Left lung (tissue), 4 donors: ENCODE measurements at regions not wholly inside any gene's neighbourhood (a gene's known extent, or its start where the extent isn't known, plus 50 kb on each side); places are given as distances from the start of the nearest gene placed in this dataset.

ENCODE experiments used
- ATAC-seq: fragments of 200-7000 bp; cut with Tn5 transposase; one replicate; pipeline ENCODE4 v1.9.1; 2020; ENCODE audit warnings: moderate library complexity
- DNase-seq, 4 donors: peaks; one replicate each; pipeline ENCODE4 v3.0.0-alpha.2; 2013 to 2020
- H3K27ac ChIP-seq, 2 donors: fragments of 200-600 bp; sonication (generic) in 1 of 2; one replicate each; pipeline versions ENCODE4 v1.5.0 to v1.8.0; 2020 to 2021
- H3K27me3 ChIP-seq, 2 donors: fragments of 200-600 bp; sonication (generic) in 1 of 2; one replicate each; pipeline versions ENCODE4 v1.5.0 to v1.8.0; 2020 to 2021
- H3K36me3 ChIP-seq, 2 donors: fragments of 200-600 bp; sonication (generic) in 1 of 2; one replicate each; pipeline versions ENCODE4 v1.5.0 to v1.8.0; 2020 to 2021
- H3K4me1 ChIP-seq, 2 donors: fragments of 200-600 bp; one replicate each; pipeline ENCODE4 v1.8.0; 2021
- H3K4me3 ChIP-seq, 2 donors: fragments of 200-600 bp; sonication (generic) in 1 of 2; one replicate each; pipeline versions ENCODE4 v1.5.0 to v1.8.0; 2020 to 2021; ENCODE audit warnings: mild to moderate bottlenecking in 1 of 2
- H3K9me3 ChIP-seq, 2 donors: fragments of 200-600 bp; sonication (generic) in 1 of 2; one replicate each; pipeline versions ENCODE4 v1.5.0 to v1.8.0; 2020 to 2021
- intact Hi-C, 2 donors: fragments of 100-400 bp; cut with DNase I; formaldehyde crosslinking; loops; one replicate each; pipeline versions ENCODE4 v1.11.2 to v1.14.2; 2022
- TF ChIP-seq, protein P1 (sequence below), 2 donors: fragments of 200-600 bp; sonication (generic) in 1 of 2; IDR thresholded peaks; one replicate each; pipeline versions ENCODE4 v1.5.0 to v1.8.0; 2021; ENCODE audit warnings: antibody characterized with exemption in 2 of 2
- donor health status: DM: no; HTN: yes; CAD: no.
- donor health status: DM: no; HTN: no; CAD: no.

DNA sequence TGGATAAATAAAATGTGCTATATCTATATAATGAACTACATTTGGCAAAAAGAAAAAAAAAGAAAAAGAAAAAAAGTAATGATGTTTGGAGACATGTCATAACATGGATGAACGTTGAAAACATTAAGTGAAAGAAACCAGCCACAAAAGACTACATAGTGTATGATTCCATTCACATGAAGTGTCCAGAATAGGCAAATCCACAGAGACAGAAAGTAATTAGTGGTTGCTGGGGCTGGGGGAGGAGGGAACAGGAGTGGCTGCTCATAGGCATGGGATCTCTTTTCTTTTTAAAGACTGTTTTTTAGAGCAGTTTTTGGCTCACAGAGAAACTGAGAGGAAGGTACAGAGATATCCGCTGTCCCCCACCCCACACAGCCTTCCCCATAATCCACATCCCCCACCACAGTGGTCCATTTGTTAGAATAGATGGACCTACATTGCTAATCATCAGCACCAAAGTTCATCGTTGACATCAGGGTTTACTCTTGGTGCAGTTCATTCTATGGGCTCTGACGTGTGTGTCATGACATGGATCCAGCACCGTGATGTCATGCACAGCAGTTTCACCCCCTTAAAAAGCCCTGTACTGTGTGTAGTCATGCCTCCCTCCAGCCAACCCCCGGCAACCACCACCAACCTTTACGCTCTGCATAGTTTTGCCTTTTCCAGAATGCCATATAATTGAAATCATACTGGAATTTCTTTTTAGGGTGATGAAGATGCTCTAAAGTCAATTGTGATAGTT, 240.9 kb upstream of the RREB1 start:
- Histone ChIP-seq H3K4me1 (peaks cover 0 to 36% of the 10 kb centered on the region in 2 donors), H3K9me3 (no peaks in the 10 kb centered on the region), H3K27ac (no peak overlapping the region), H3K36me3 (no peaks in the 10 kb centered on the region), H3K27me3 (no peaks in the 10 kb centered on the region), H3K4me3 (no peak overlapping the region)
- ATAC-seq (no peak), DNase-seq (no peak)
- intact Hi-C loops, result no loop called here
- TF ChIP-seq, protein P1, sequence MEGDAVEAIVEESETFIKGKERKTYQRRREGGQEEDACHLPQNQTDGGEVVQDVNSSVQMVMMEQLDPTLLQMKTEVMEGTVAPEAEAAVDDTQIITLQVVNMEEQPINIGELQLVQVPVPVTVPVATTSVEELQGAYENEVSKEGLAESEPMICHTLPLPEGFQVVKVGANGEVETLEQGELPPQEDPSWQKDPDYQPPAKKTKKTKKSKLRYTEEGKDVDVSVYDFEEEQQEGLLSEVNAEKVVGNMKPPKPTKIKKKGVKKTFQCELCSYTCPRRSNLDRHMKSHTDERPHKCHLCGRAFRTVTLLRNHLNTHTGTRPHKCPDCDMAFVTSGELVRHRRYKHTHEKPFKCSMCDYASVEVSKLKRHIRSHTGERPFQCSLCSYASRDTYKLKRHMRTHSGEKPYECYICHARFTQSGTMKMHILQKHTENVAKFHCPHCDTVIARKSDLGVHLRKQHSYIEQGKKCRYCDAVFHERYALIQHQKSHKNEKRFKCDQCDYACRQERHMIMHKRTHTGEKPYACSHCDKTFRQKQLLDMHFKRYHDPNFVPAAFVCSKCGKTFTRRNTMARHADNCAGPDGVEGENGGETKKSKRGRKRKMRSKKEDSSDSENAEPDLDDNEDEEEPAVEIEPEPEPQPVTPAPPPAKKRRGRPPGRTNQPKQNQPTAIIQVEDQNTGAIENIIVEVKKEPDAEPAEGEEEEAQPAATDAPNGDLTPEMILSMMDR (IDR thresholded peaks at IDR 0.05), result no peak

GRCh38 chr6:6867404-6867799, 240.4 kb upstream of the RREB1 start:
- no peak for DNase-seq
- intact Hi-C loops, result no loop called here
- ATAC-seq, result no peak
- H3K4me1 ChIP-seq, result peaks cover 0 to 41% of the 10 kb centered on the region in 2 donors
- H3K4me3 ChIP-seq, result no peak overlapping the region
- no peaks in the 10 kb centered on the region for H3K27me3 ChIP-seq
- no peaks in the 10 kb centered on the region for H3K36me3 ChIP-seq
- TF ChIP-seq, protein P1 (IDR thresholded peaks at IDR 0.05), result no peak
- H3K9me3 ChIP-seq, result no peaks in the 10 kb centered on the region
- no peak overlapping the region for H3K27ac ChIP-seq

- no peak overlapping the region for H3K4me3 ChIP-seq
- DNase-seq (no peak), ATAC-seq (no peak)
- TF ChIP-seq, protein P1 (IDR thresholded peaks at IDR 0.05), result no peak
- no peak overlapping the region for H3K27ac ChIP-seq
- H3K36me3 ChIP-seq, result no peaks in the 10 kb centered on the region
- no peaks in the 10 kb centered on the region for H3K27me3 ChIP-seq
- no peaks in the 10 kb centered on the region for H3K9me3 ChIP-seq
- intact Hi-C loops, result no loop called here
- peaks cover 0 to 48% of the 10 kb centered on the region in 2 donors for H3K4me1 ChIP-seq
Measured at GRCh38 chr6:6869094-6869493, 238.7 kb upstream of the RREB1 start.

DNA sequence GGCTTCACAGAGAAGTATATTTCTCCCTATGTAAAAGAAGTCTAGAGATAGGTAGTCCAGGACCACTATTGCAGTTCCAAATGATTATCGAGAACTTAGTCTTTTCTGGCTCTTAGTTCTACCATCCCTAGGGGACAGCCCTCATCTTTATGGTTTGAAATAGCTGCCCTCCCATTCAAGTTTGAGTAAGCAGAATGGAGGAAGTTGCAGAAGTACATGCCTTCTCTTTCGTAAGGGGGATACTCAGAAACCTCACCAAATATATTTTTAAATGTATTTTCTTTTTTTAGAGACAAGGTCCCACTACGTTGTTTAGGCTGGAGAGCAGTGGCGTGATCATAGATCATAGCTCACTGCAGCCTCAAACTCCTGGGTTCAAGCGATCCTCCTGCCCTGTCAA, 236.8 kb upstream of the RREB1 start:
- Histone ChIP-seq H3K27me3 (no peaks in the 10 kb centered on the region), H3K4me1 (peaks cover 0 to 44% of the 10 kb centered on the region in 2 donors), H3K27ac (peak overlapping the region in 1 of 2 donors; percentile 60), H3K36me3 (no peaks in the 10 kb centered on the region), H3K4me3 (no peak overlapping the region), H3K9me3 (no peaks in the 10 kb centered on the region)
- no peak for DNase-seq
- ATAC-seq, result no peak
- intact Hi-C loops, result no loop called here
- TF ChIP-seq, protein P1 (IDR thresholded peaks at IDR 0.05), result no peak

DNA sequence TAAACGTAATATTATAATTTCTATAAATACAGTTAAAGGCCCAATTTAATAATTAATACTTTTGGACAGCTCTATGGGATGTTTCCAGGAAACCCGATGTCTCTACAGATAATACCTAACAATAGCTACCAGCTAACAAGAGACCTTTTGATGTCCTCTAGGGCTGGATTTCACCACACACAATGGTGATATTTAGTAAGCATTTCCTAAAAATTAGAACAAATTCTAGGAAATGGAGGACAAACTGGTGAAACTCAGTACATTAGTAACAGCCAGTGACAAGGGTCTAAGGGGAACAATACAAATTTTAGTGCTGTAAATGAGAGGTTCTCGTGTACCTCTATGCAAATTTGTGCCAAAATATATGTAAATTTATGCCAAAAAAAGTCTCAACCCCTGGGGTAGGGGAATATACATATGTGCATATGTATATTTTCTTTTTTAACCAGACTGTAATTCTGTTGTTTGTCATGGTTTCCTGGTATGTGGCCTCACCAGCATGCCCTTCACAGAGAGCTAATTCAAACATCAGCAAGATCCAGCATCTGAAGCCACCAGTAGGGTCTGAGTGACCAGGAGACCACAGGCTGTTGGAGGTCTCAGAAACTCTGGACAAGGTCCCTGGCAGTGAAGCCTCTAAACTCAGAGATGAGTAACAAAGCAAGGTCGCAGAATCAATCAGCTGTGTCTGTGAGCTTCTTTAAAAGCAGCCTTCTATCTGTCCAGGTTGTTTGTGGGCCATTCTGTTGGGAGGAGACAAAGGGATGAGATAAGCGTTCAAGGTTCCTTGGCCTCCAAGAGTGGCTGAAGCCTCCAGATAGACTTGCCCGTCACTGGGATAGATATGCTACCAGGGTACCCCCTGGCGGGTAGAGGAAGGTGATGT, 235.1 kb upstream of the RREB1 start:
- TF ChIP-seq, protein P1 (IDR thresholded peaks at IDR 0.05), result no peak
- Histone ChIP-seq H3K27ac (peak overlapping the region in 1 of 2 donors; percentile 21), H3K9me3 (no peaks in the 10 kb centered on the region), H3K36me3 (no peaks in the 10 kb centered on the region), H3K27me3 (no peaks in the 10 kb centered on the region), H3K4me3 (no peak overlapping the region), H3K4me1 (peaks cover 0 to 44% of the 10 kb centered on the region in 2 donors)
- ATAC-seq (no peak), DNase-seq (no peak)
- intact Hi-C loops, result no loop called here
